GM18868 (cell line): ENCODE measurements at regions not wholly inside any gene's neighbourhood (a gene's known extent, or its start where the extent isn't known, plus 50 kb on each side); places are given as distances from the start of the nearest gene placed in this dataset.
"Not testable (repeated sequence)": the region's sequence is repeated elsewhere in the genome, so short reads cannot be mapped to it uniquely, and the experiment has no call there.

Source experiments
- ATAC-seq: cut with Tn5 transposase; IDR thresholded peaks from one replicate; pipeline ENCODE4 v1.9.1; 2021; ENCODE audit warnings: mild to moderate bottlenecking, moderate library complexity; ENCODE audit not compliant: unreplicated experiment

- no peak for ATAC-seq
These were observed 308.0 kb upstream of the RPS23 start for GRCh38 chr5:82586181-82586580.

- no peak for ATAC-seq
These were observed 306.5 kb upstream of the RPS23 start for GRCh38 chr5:82584631-82585030.

GRCh38 chr5:82583331-82583730, 305.2 kb upstream of the RPS23 start:
- ATAC-seq = not testable (repeated sequence)

GRCh38 chr5:82564963-82565362, 286.8 kb upstream of the RPS23 start:
- no peak for ATAC-seq

GRCh38 chr5:82563745-82564144, 285.6 kb upstream of the RPS23 start:
- no peak for ATAC-seq

- ATAC-seq = no peak
These were observed 284.6 kb upstream of the RPS23 start for GRCh38 chr5:82562696-82563240.

GRCh38 chr5:82561797-82562196, 283.6 kb upstream of the RPS23 start:
- ATAC-seq = no peak

GRCh38 chr5:82560969-82561368, 282.8 kb upstream of the RPS23 start:
- ATAC-seq = no peak

GRCh38 chr5:82560561-82560960, 282.4 kb upstream of the RPS23 start:
- no peak for ATAC-seq

- ATAC-seq = no peak
These were observed 273.8 kb upstream of the RPS23 start for GRCh38 chr5:82551840-82552385.

- no peak for ATAC-seq
These were observed 273.0 kb upstream of the RPS23 start for GRCh38 chr5:82551192-82551591.

GRCh38 chr5:82549263-82549662, 271.1 kb upstream of the RPS23 start:
- no peak for ATAC-seq

- no peak for ATAC-seq
These were observed 265.9 kb upstream of the RPS23 start for GRCh38 chr5:82544004-82544403.

GRCh38 chr5:82540301-82540700, 262.1 kb upstream of the RPS23 start:
- ATAC-seq = no peak

- ATAC-seq = no peak
These were observed 260.3 kb upstream of the RPS23 start for GRCh38 chr5:82538339-82539034.

GRCh38 chr5:82537687-82538306, 259.6 kb upstream of the RPS23 start:
- no peak for ATAC-seq

- ATAC-seq = no peak
These were observed 256.8 kb upstream of the RPS23 start for GRCh38 chr5:82534986-82535385.

- not testable (repeated sequence) for ATAC-seq
These were observed 253.9 kb upstream of the RPS23 start for GRCh38 chr5:82532075-82532474.

GRCh38 chr5:82526540-82526939, 248.4 kb upstream of the RPS23 start:
- ATAC-seq = no peak

GRCh38 chr5:82525626-82526025, 247.5 kb upstream of the RPS23 start:
- no peak for ATAC-seq

GRCh38 chr5:82523633-82524032, 245.5 kb upstream of the RPS23 start:
- ATAC-seq = no peak

GRCh38 chr5:82522897-82523296, 244.7 kb upstream of the RPS23 start:
- no peak for ATAC-seq
